Dendritic cell treated with granulocyte-macrophage colony-stimulating factor and Interleukin-4, amounts not matched to agents 40 ng/mL and 50 ng/mL, for 4 days (primary cell): ENCODE measurements at regions not wholly inside any gene's neighbourhood (a gene's known extent, or its start where the extent isn't known, plus 50 kb on each side); places are given as distances from the start of the nearest gene placed in this dataset.
"Not testable (repeated sequence)": the region's sequence is repeated elsewhere in the genome, so short reads cannot be mapped to it uniquely, and the experiment has no call there.

Experiments used
- H3K27ac Mint-ChIP-seq: one replicate; pipeline ENCODE4 v1.8.0; 2022; ENCODE audit warnings: mild to moderate bottlenecking, mixed read lengths
- H3K27me3 Mint-ChIP-seq: one replicate; pipeline ENCODE4 v1.8.0; 2022; ENCODE audit warnings: mild to moderate bottlenecking, mixed read lengths
- H3K36me3 Mint-ChIP-seq: one replicate; pipeline ENCODE4 v1.8.0; 2022; ENCODE audit warnings: low read depth, mixed read lengths
- H3K4me1 Mint-ChIP-seq: one replicate; pipeline ENCODE4 v1.8.0; 2022; ENCODE audit warnings: low read depth, mixed read lengths
- H3K4me3 Mint-ChIP-seq: one replicate; pipeline ENCODE4 v1.8.0; 2022; ENCODE audit warnings: mild to moderate bottlenecking, moderate library complexity, mixed read lengths
- H3K9me3 Mint-ChIP-seq: one replicate; pipeline ENCODE4 v1.8.0; 2022; ENCODE audit warnings: mixed read lengths
- intact Hi-C: fragments of 100-400 bp; cut with micrococcal nuclease; formaldehyde crosslinking; loops from one replicate; pipeline ENCODE4 v1.15.0; 2022

GRCh38 chr1:219050086-219050821 lies 123.4 kb upstream of the LYPLAL1 start:
- intact Hi-C loops: no loop called here
- H3K9me3 Mint-ChIP-seq: peaks cover 8% of the 10 kb centered on the region
- peaks cover 2% of the 10 kb centered on the region for H3K27me3 Mint-ChIP-seq
- no peaks in the 10 kb centered on the region for H3K4me1 Mint-ChIP-seq
- no peaks in the 10 kb centered on the region for H3K36me3 Mint-ChIP-seq
- H3K4me3 Mint-ChIP-seq: no peak overlapping the region
- H3K27ac Mint-ChIP-seq: no peak overlapping the region

- intact Hi-C loops: no loop called here
- Mint-ChIP-seq H3K36me3 (no peaks in the 10 kb centered on the region), H3K9me3 (peaks cover 8% of the 10 kb centered on the region), H3K4me1 (no peaks in the 10 kb centered on the region), H3K4me3 (no peak overlapping the region), H3K27ac (no peak overlapping the region), H3K27me3 (peaks cover 2% of the 10 kb centered on the region)
Observed at GRCh38 chr1:219050822-219051125, 122.9 kb upstream of the LYPLAL1 start.

- intact Hi-C loops: no loop called here
- Mint-ChIP-seq H3K9me3 (peaks cover 8% of the 10 kb centered on the region), H3K36me3 (no peaks in the 10 kb centered on the region), H3K27me3 (peaks cover 2% of the 10 kb centered on the region), H3K4me3 (no peak overlapping the region), H3K27ac (no peak overlapping the region), H3K4me1 (no peaks in the 10 kb centered on the region)
Observed at GRCh38 chr1:219051547-219051946, 122.1 kb upstream of the LYPLAL1 start.

- no peaks in the 10 kb centered on the region for H3K4me1 Mint-ChIP-seq
- no peaks in the 10 kb centered on the region for H3K9me3 Mint-ChIP-seq
- no peak overlapping the region for H3K27ac Mint-ChIP-seq
- H3K36me3 Mint-ChIP-seq: no peaks in the 10 kb centered on the region
- no peak overlapping the region for H3K4me3 Mint-ChIP-seq
- H3K27me3 Mint-ChIP-seq: peaks cover 11% of the 10 kb centered on the region
- intact Hi-C loops: no loop called here
Observed at GRCh38 chr1:219058891-219059820, 114.5 kb upstream of the LYPLAL1 start.

GRCh38 chr1:219060798-219061197 lies 112.9 kb upstream of the LYPLAL1 start:
- Mint-ChIP-seq H3K36me3 (no peaks in the 10 kb centered on the region), H3K4me3 (no peak overlapping the region), H3K27ac (no peak overlapping the region), H3K27me3 (peaks cover 11% of the 10 kb centered on the region), H3K9me3 (no peaks in the 10 kb centered on the region), H3K4me1 (peaks cover under 1% of the 10 kb centered on the region)
- intact Hi-C loops: loop anchor here (10.0 kb wide), 1 partner anchor 64 kb away; no protein-coding TSS in a partner anchor

GRCh38 chr1:219062161-219062560 lies 111.5 kb upstream of the LYPLAL1 start:
- H3K4me3 Mint-ChIP-seq: no peak overlapping the region
- H3K27me3 Mint-ChIP-seq: peaks cover 11% of the 10 kb centered on the region
- no peak overlapping the region for H3K27ac Mint-ChIP-seq
- intact Hi-C loops: loop anchor here (10.0 kb wide), 1 partner anchor 63 kb away; no protein-coding TSS in a partner anchor
- peaks cover 6% of the 10 kb centered on the region for H3K4me1 Mint-ChIP-seq
- no peaks in the 10 kb centered on the region for H3K36me3 Mint-ChIP-seq
- H3K9me3 Mint-ChIP-seq: no peaks in the 10 kb centered on the region

- intact Hi-C loops: loop anchor here (10.0 kb wide), 1 partner anchor 59 kb away; no protein-coding TSS in a partner anchor
- no peak overlapping the region for H3K4me3 Mint-ChIP-seq
- H3K4me1 Mint-ChIP-seq: peaks cover 6% of the 10 kb centered on the region
- peaks cover 11% of the 10 kb centered on the region for H3K9me3 Mint-ChIP-seq
- H3K27me3 Mint-ChIP-seq: peaks cover 7% of the 10 kb centered on the region
- no peak overlapping the region for H3K27ac Mint-ChIP-seq
- H3K36me3 Mint-ChIP-seq: no peaks in the 10 kb centered on the region
Observed at GRCh38 chr1:219066098-219066497, 107.6 kb upstream of the LYPLAL1 start.

GRCh38 chr1:219066631-219067349 lies 106.9 kb upstream of the LYPLAL1 start:
- H3K27ac Mint-ChIP-seq: no peak overlapping the region
- H3K4me1 Mint-ChIP-seq: peaks cover 6% of the 10 kb centered on the region
- H3K27me3 Mint-ChIP-seq: peaks cover 6% of the 10 kb centered on the region
- H3K4me3 Mint-ChIP-seq: no peak overlapping the region
- intact Hi-C loops: loop anchor here (10.0 kb wide), 1 partner anchor 58 kb away; no protein-coding TSS in a partner anchor
- H3K36me3 Mint-ChIP-seq: no peaks in the 10 kb centered on the region
- H3K9me3 Mint-ChIP-seq: peaks cover 14% of the 10 kb centered on the region

- intact Hi-C loops: loop anchor here (10.0 kb wide), 1 partner anchor 57 kb away; no protein-coding TSS in a partner anchor
- H3K27me3 Mint-ChIP-seq: peaks cover 6% of the 10 kb centered on the region
- peaks cover 19% of the 10 kb centered on the region for H3K9me3 Mint-ChIP-seq
- H3K4me3 Mint-ChIP-seq: no peak overlapping the region
- H3K27ac Mint-ChIP-seq: no peak overlapping the region
- H3K36me3 Mint-ChIP-seq: no peaks in the 10 kb centered on the region
- peaks cover 6% of the 10 kb centered on the region for H3K4me1 Mint-ChIP-seq
Observed at GRCh38 chr1:219067350-219067712, 106.3 kb upstream of the LYPLAL1 start.

- H3K27me3 Mint-ChIP-seq, H3K4me1 Mint-ChIP-seq, H3K36me3 Mint-ChIP-seq, H3K27ac Mint-ChIP-seq, intact Hi-C loops, H3K4me3 Mint-ChIP-seq: not testable (repeated sequence)
- peaks cover 25% of the 10 kb centered on the region for H3K9me3 Mint-ChIP-seq
Observed at GRCh38 chr1:219070395-219070794, 103.3 kb upstream of the LYPLAL1 start.

GRCh38 chr1:219071209-219071608 lies 102.5 kb upstream of the LYPLAL1 start:
- Mint-ChIP-seq H3K27me3 (no peaks in the 10 kb centered on the region), H3K4me1 (peaks cover 2% of the 10 kb centered on the region), H3K9me3 (peaks cover 25% of the 10 kb centered on the region), H3K27ac (no peak overlapping the region), H3K4me3 (no peak overlapping the region), H3K36me3 (no peaks in the 10 kb centered on the region)
- intact Hi-C loops: no loop called here

- intact Hi-C loops: no loop called here
- Mint-ChIP-seq H3K9me3 (peaks cover 25% of the 10 kb centered on the region), H3K4me3 (no peak overlapping the region)
Observed at GRCh38 chr1:219072329-219072728, 101.3 kb upstream of the LYPLAL1 start.

GRCh38 chr1:219074084-219074728 lies 99.5 kb upstream of the LYPLAL1 start:
- no peak overlapping the region for H3K27ac Mint-ChIP-seq

More at GRCh38 chr1:219072329-219072728, 101.3 kb upstream of the LYPLAL1 start:
- Mint-ChIP-seq H3K27me3 (no peaks in the 10 kb centered on the region), H3K36me3 (no peaks in the 10 kb centered on the region), H3K27ac (no peak overlapping the region), H3K4me1 (no peaks in the 10 kb centered on the region)

More at GRCh38 chr1:219074084-219074728, 99.5 kb upstream of the LYPLAL1 start:
- Mint-ChIP-seq H3K4me1 (no peaks in the 10 kb centered on the region), H3K36me3 (no peaks in the 10 kb centered on the region), H3K27me3 (no peaks in the 10 kb centered on the region), H3K9me3 (peaks cover 25% of the 10 kb centered on the region), H3K4me3 (no peak overlapping the region)
- intact Hi-C loops: no loop called here
